ENCODE measurements at regions not wholly inside any gene's neighbourhood (a gene's known extent, or its start where the extent isn't known, plus 50 kb on each side); places are given as distances from the start of the nearest gene placed in this dataset.

- Histone ChIP-seq H3K36me3 (ENCODE audit: insufficient read depth, low read length) (no peaks in the 10 kb centered on the region), H3K4me2 (ENCODE audit: low read depth, low read length, poor library complexity, severe bottlenecking) (no peak overlapping the region), H4K20me1 (ENCODE audit: insufficient read depth, low read length, poor library complexity, severe bottlenecking) (no peaks in the 10 kb centered on the region), H3K27me3 (ENCODE audit: insufficient read depth, low read length, poor library complexity, severe bottlenecking) (no peaks in the 10 kb centered on the region), H3F3A (ENCODE audit: low read depth) (no peaks in the 10 kb centered on the region), H3K4me1 (ENCODE audit: insufficient read depth, low read length, poor library complexity, severe bottlenecking) (no peaks in the 10 kb centered on the region), H3K79me2 (ENCODE audit: insufficient read depth, low read length) (no peaks in the 10 kb centered on the region), H3K9ac (ENCODE audit: low read depth, low read length, poor library complexity, severe bottlenecking) (no peak overlapping the region), H3K9me2 (replicated peaks; ENCODE audit: low read depth, low read length) (no peaks in the 10 kb centered on the region), H3K9me3 (ENCODE audit: insufficient read depth, low read depth, low read length) (no peaks in the 10 kb centered on the region), H3K4me3 (ENCODE audit: low read length, poor library complexity, severe bottlenecking) (no peak overlapping the region), H2AFZ (ENCODE audit: low read length) (no peak overlapping the region)
- no peak for TF ChIP-seq EZH2phosphoT487 (IDR thresholded peaks at IDR 0.05; ENCODE audit: borderline replicate concordance)
Observed at GRCh38 chr5:175121457-175121856, 322.5 kb downstream of the DRD1 start.

GRCh38 chr5:175120412-175120811 is 323.6 kb downstream of the DRD1 start:
- H3K9ac ChIP-seq (ENCODE audit: low read depth, low read length, poor library complexity, severe bottlenecking): no peak overlapping the region
- no peak for TF ChIP-seq CTCF (conservative IDR thresholded peaks at IDR 0.05; ENCODE audit: low read length)
- no peak for TF ChIP-seq EZH2phosphoT487 (IDR thresholded peaks at IDR 0.05; ENCODE audit: borderline replicate concordance)
- no peaks in the 10 kb centered on the region for H3K4me1 ChIP-seq (ENCODE audit: insufficient read depth, low read length, poor library complexity, severe bottlenecking)
- no peaks in the 10 kb centered on the region for H3K36me3 ChIP-seq (ENCODE audit: insufficient read depth, low read length)
- H3K9me2 ChIP-seq (replicated peaks; ENCODE audit: low read depth, low read length): no peaks in the 10 kb centered on the region
- H4K20me1 ChIP-seq (ENCODE audit: insufficient read depth, low read length, poor library complexity, severe bottlenecking): no peaks in the 10 kb centered on the region
- H3F3A ChIP-seq (ENCODE audit: low read depth): no peaks in the 10 kb centered on the region
- no peaks in the 10 kb centered on the region for H3K9me3 ChIP-seq (ENCODE audit: insufficient read depth, low read depth, low read length)
- H2AFZ ChIP-seq (ENCODE audit: low read length): no peak overlapping the region
- no peaks in the 10 kb centered on the region for H3K27me3 ChIP-seq (ENCODE audit: insufficient read depth, low read length, poor library complexity, severe bottlenecking)
- no peak overlapping the region for H3K4me2 ChIP-seq (ENCODE audit: low read depth, low read length, poor library complexity, severe bottlenecking)
- H3K79me2 ChIP-seq (ENCODE audit: insufficient read depth, low read length): no peaks in the 10 kb centered on the region
- H3K4me3 ChIP-seq (ENCODE audit: low read length, poor library complexity, severe bottlenecking): no peak overlapping the region

GRCh38 chr5:175118700-175119309 is 325.2 kb downstream of the DRD1 start:
- Histone ChIP-seq H3K36me3 (ENCODE audit: insufficient read depth, low read length) (no peaks in the 10 kb centered on the region), H3K4me2 (ENCODE audit: low read depth, low read length, poor library complexity, severe bottlenecking) (no peak overlapping the region), H3K9ac (ENCODE audit: low read depth, low read length, poor library complexity, severe bottlenecking) (no peak overlapping the region), H3F3A (ENCODE audit: low read depth) (no peaks in the 10 kb centered on the region), H4K20me1 (ENCODE audit: insufficient read depth, low read length, poor library complexity, severe bottlenecking) (no peaks in the 10 kb centered on the region), H3K9me3 (ENCODE audit: insufficient read depth, low read depth, low read length) (no peaks in the 10 kb centered on the region), H2AFZ (ENCODE audit: low read length) (no peak overlapping the region), H3K79me2 (ENCODE audit: insufficient read depth, low read length) (no peaks in the 10 kb centered on the region), H3K27me3 (ENCODE audit: insufficient read depth, low read length, poor library complexity, severe bottlenecking) (no peaks in the 10 kb centered on the region), H3K9me2 (replicated peaks; ENCODE audit: low read depth, low read length) (no peaks in the 10 kb centered on the region), H3K4me1 (ENCODE audit: insufficient read depth, low read length, poor library complexity, severe bottlenecking) (no peaks in the 10 kb centered on the region), H3K4me3 (ENCODE audit: low read length, poor library complexity, severe bottlenecking) (no peak overlapping the region)
- TF ChIP-seq EZH2phosphoT487 (IDR thresholded peaks at IDR 0.05; ENCODE audit: borderline replicate concordance) (no peak), CTCF (conservative IDR thresholded peaks at IDR 0.05; ENCODE audit: low read length) (no peak)

- H3F3A ChIP-seq (ENCODE audit: low read depth): no peaks in the 10 kb centered on the region
- no peaks in the 10 kb centered on the region for H3K4me1 ChIP-seq (ENCODE audit: insufficient read depth, low read length, poor library complexity, severe bottlenecking)
- H3K79me2 ChIP-seq (ENCODE audit: insufficient read depth, low read length): no peaks in the 10 kb centered on the region
- no peaks in the 10 kb centered on the region for H3K9me3 ChIP-seq (ENCODE audit: insufficient read depth, low read depth, low read length)
- no peak overlapping the region for H3K4me2 ChIP-seq (ENCODE audit: low read depth, low read length, poor library complexity, severe bottlenecking)
- no peaks in the 10 kb centered on the region for H4K20me1 ChIP-seq (ENCODE audit: insufficient read depth, low read length, poor library complexity, severe bottlenecking)
- H3K9ac ChIP-seq (ENCODE audit: low read depth, low read length, poor library complexity, severe bottlenecking): no peak overlapping the region
- no peak overlapping the region for H2AFZ ChIP-seq (ENCODE audit: low read length)
- H3K36me3 ChIP-seq (ENCODE audit: insufficient read depth, low read length): no peaks in the 10 kb centered on the region
- no peaks in the 10 kb centered on the region for H3K27me3 ChIP-seq (ENCODE audit: insufficient read depth, low read length, poor library complexity, severe bottlenecking)
- TF ChIP-seq EZH2phosphoT487 (IDR thresholded peaks at IDR 0.05; ENCODE audit: borderline replicate concordance) (no peak), CTCF (conservative IDR thresholded peaks at IDR 0.05; ENCODE audit: low read length) (no peak)
- no peak overlapping the region for H3K4me3 ChIP-seq (ENCODE audit: low read length, poor library complexity, severe bottlenecking)
- H3K9me2 ChIP-seq (replicated peaks; ENCODE audit: low read depth, low read length): no peaks in the 10 kb centered on the region
Observed at GRCh38 chr5:175116466-175117048, 327.4 kb downstream of the DRD1 start.
